Vagina (tissue), 2 donors: ENCODE measurements at regions not wholly inside any gene's neighbourhood (a gene's known extent, or its start where the extent isn't known, plus 50 kb on each side); places are given as distances from the start of the nearest gene placed in this dataset.
"Not testable (repeated sequence)": the region's sequence is repeated elsewhere in the genome, so short reads cannot be mapped to it uniquely, and the experiment has no call there.

Source experiments
- DNase-seq, 2 donors: peaks; one replicate each; pipeline ENCODE4 v3.0.0-alpha.2; 2017; ENCODE audit errors: extremely low spot score in 2 of 2
- H3K27ac ChIP-seq: fragments of 200-600 bp; sonication (generic); one replicate; pipeline ENCODE4 v1.5.1; 2019
- H3K27me3 ChIP-seq: fragments of 200-600 bp; sonication (generic); one replicate; pipeline ENCODE4 v1.5.1; 2019
- H3K36me3 ChIP-seq, 2 donors: fragments of 200-600 bp; sonication (generic); one replicate each; pipeline ENCODE4 v1.5.1; 2017 to 2019
- H3K4me1 ChIP-seq: fragments of 200-600 bp; sonication (generic); one replicate; pipeline ENCODE4 v1.5.1; 2019
- H3K4me3 ChIP-seq, 2 donors: fragments of 200-600 bp; sonication (generic); 1 replicate in 1 of 2; 2 replicates in 1 of 2; pipeline ENCODE4 v1.5.1; 2016 to 2019
- H3K9me3 ChIP-seq: fragments of 200-600 bp; sonication (generic); one replicate; pipeline ENCODE4 v1.5.1; 2019
- CTCF ChIP-seq, 3 experiments: fragments of 450-650 bp in 2 of 3; fragments of 200-600 bp in 1 of 3; sonication (generic) in 1 of 3; IDR thresholded peaks; one replicate each; pipeline ENCODE4 v1.5.1; 2017 to 2019; ENCODE audit warnings: antibody characterized with exemption in 3 of 3, mild to moderate bottlenecking in 2 of 3, moderate library complexity in 2 of 3
- POLR2A ChIP-seq, 2 donors: fragments of 450-650 bp; IDR thresholded peaks; one replicate each; pipeline ENCODE4 v1.6.1; 2017; ENCODE audit warnings: antibody characterized with exemption in 2 of 2, mild to moderate bottlenecking in 2 of 2, moderate library complexity in 2 of 2
- POLR2AphosphoS5 ChIP-seq, 2 donors: sonication (generic); formaldehyde crosslinking; IDR thresholded peaks; one replicate each; pipeline ENCODE4 v1.9.0; 2017; ENCODE audit warnings: antibody characterized with exemption in 2 of 2, mild to moderate bottlenecking in 2 of 2, low read depth in 1 of 2; ENCODE audit not compliant: insufficient read depth in 1 of 2
- intact Hi-C: fragments of 100-400 bp; cut with DNase I; formaldehyde crosslinking; loops from one replicate; pipeline ENCODE4 v1.15.1; 2023

- no peak for DNase-seq
- intact Hi-C loops, result no loop called here
- no peaks in the 10 kb centered on the region for H3K9me3 ChIP-seq
- H3K4me1 ChIP-seq, result no peaks in the 10 kb centered on the region
- H3K27me3 ChIP-seq, result no peaks in the 10 kb centered on the region
- H3K4me3 ChIP-seq, result no peak overlapping the region
- no peak overlapping the region for H3K27ac ChIP-seq
- TF ChIP-seq POLR2A (IDR thresholded peaks at IDR 0.05) (no peak), CTCF (IDR thresholded peaks at IDR 0.05) (no peak), POLR2AphosphoS5 (IDR thresholded peaks at IDR 0.05; ENCODE audit: insufficient read depth in 1 of 2, low read depth in 1 of 2) (no peak)
- H3K36me3 ChIP-seq, result no peaks in the 10 kb centered on the region
These were observed 80.5 kb upstream of the ETV3 start for GRCh38 chr1:157218671-157219070.

DNA sequence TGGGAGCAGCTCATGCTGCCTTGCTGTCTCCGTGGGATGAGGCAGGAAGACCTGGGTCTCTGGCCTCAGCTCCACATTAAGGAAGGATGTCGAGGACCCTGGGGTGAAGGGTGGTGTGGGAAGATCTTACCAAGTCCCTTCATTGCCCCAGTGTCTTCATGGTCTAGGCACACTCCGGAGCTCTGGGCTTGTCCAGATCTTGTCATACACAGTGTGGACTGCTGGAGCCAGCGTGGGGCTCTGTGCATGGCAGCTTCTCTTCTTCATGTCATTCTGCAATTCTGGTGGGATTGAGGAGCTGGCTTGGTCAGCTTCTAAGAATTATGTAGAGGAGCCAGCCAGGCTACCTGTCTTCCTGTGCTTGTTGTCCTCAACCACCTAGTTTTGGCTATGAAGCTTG lies 79.3 kb upstream of the ETV3 start:
- no peak for TF ChIP-seq POLR2A (IDR thresholded peaks at IDR 0.05)
- no peak for TF ChIP-seq POLR2AphosphoS5 (IDR thresholded peaks at IDR 0.05; ENCODE audit: insufficient read depth in 1 of 2, low read depth in 1 of 2)
- TF ChIP-seq CTCF (IDR thresholded peaks at IDR 0.05), result no peak
- no peaks in the 10 kb centered on the region for H3K9me3 ChIP-seq
- no peak overlapping the region for H3K27ac ChIP-seq
- intact Hi-C loops, result no loop called here
- no peaks in the 10 kb centered on the region for H3K27me3 ChIP-seq
- no peak overlapping the region for H3K4me3 ChIP-seq
- peak in 1 of 2 donors; percentile 74 for DNase-seq
- H3K36me3 ChIP-seq, result no peaks in the 10 kb centered on the region
- no peaks in the 10 kb centered on the region for H3K4me1 ChIP-seq

DNA sequence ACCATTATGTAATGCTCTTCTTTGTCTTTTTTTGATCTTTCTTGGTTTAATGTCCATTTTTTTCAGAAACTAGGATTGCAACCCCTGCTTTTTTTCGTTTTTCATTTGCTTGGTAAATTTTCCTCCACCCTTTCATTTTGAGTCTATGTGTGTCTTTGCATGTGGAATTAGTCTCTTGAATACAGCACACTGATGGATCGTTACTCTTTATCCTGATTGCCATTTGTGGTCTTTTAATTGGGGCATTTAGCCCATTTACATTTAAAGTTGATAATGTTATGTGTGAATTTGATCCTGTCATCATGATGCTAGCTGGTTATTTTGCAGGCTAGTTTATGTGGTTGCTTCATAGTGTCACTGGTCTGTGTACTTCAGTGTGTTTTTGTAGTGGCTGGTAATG lies 75.6 kb upstream of the ETV3 start:
- Histone ChIP-seq H3K4me1 (no peaks in the 10 kb centered on the region), H3K27me3 (no peaks in the 10 kb centered on the region), H3K36me3 (no peaks in the 10 kb centered on the region), H3K4me3 (no peak overlapping the region), H3K27ac (no peak overlapping the region), H3K9me3 (no peaks in the 10 kb centered on the region)
- intact Hi-C loops, result no loop called here
- DNase-seq, result no peak
- TF ChIP-seq POLR2AphosphoS5 (IDR thresholded peaks at IDR 0.05; ENCODE audit: insufficient read depth in 1 of 2, low read depth in 1 of 2) (no peak), CTCF (IDR thresholded peaks at IDR 0.05) (no peak), POLR2A (IDR thresholded peaks at IDR 0.05) (no peak)

GRCh38 chr1:157209514-157209913 lies 71.3 kb upstream of the ETV3 start:
- TF ChIP-seq CTCF (IDR thresholded peaks at IDR 0.05), result no peak
- TF ChIP-seq POLR2AphosphoS5 (IDR thresholded peaks at IDR 0.05; ENCODE audit: insufficient read depth in 1 of 2, low read depth in 1 of 2), result no peak
- no peak for TF ChIP-seq POLR2A (IDR thresholded peaks at IDR 0.05)
- DNase-seq, result no peak
- Histone ChIP-seq H3K4me1 (no peaks in the 10 kb centered on the region), H3K4me3 (no peak overlapping the region), H3K27ac (no peak overlapping the region), H3K27me3 (no peaks in the 10 kb centered on the region), H3K9me3 (no peaks in the 10 kb centered on the region), H3K36me3 (no peaks in the 10 kb centered on the region)
- intact Hi-C loops, result no loop called here

- H3K9me3 ChIP-seq, H3K36me3 ChIP-seq, H3K4me1 ChIP-seq, intact Hi-C loops, H3K27ac ChIP-seq, H3K27me3 ChIP-seq, DNase-seq, H3K4me3 ChIP-seq: not testable (repeated sequence)
These were observed 67.8 kb upstream of the ETV3 start for GRCh38 chr1:157205982-157206381.

DNA sequence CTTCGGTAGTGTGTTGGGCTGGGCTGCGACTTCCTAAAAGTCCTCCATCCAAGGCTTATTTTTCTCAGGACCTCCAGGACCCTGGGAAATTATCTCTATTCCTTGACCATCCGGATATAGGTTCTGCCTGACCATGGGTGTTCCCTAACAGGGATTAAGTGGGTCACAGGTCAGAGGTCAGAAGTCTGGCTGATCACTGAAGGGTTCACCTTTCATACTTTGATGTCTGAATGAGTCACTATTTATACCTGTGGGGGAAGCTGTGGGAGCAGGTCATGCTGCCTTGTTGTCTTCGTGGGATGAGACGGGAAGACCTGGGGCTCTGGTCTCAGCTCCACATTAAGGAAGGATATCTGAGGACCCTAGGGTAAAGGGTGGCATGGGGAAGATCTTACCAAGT lies 65.0 kb upstream of the ETV3 start:
- no peaks in the 10 kb centered on the region for H3K4me1 ChIP-seq
- no peak for DNase-seq
- H3K9me3 ChIP-seq, result no peaks in the 10 kb centered on the region
- H3K27ac ChIP-seq, result no peak overlapping the region
- H3K4me3 ChIP-seq, result no peak overlapping the region
- TF ChIP-seq POLR2A (IDR thresholded peaks at IDR 0.05), result no peak
- TF ChIP-seq POLR2AphosphoS5 (IDR thresholded peaks at IDR 0.05; ENCODE audit: insufficient read depth in 1 of 2, low read depth in 1 of 2), result no peak
- no peak for TF ChIP-seq CTCF (IDR thresholded peaks at IDR 0.05)
- intact Hi-C loops, result no loop called here
- H3K36me3 ChIP-seq, result no peaks in the 10 kb centered on the region
- H3K27me3 ChIP-seq, result no peaks in the 10 kb centered on the region
